ENCODE measurements at regions not wholly inside any gene's neighbourhood (a gene's known extent, or its start where the extent isn't known, plus 50 kb on each side); places are given as distances from the start of the nearest gene placed in this dataset.

DNA sequence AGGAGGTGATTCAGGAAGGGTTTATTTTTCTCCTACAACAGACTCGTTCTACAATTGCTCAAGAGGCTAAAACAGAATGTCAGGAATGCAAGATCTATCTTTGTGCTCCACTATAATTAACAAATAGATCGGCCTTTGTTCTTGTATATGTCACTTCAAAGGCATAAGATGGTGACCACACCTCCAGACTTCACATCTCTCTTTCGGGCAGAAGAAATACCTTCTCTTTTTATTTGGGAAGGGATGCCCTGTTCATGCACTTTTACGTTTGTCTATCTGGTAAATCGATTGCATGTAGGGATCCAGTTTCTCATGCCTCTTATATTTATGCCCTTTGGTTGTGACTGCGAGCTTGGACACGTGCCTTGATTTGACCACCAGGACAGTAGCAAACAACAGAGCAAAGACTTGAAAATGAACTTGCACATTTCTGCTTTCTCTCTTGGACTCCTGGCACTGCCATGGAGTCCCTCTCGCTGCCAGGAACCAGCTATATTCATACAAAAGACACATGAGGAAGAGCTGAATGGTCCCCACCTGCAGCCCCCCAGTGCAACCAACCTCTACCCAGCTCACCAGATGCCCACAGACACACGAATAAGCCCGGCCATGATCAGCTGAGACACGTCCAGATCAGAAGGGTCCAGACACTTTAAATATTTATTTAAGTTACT is 219.8 kb upstream of the STXBP5 start (continued):
- no peak for TF ChIP-seq ZUFSP (CRISPR knock-in tag; IDR thresholded peaks at IDR 0.05; ENCODE audit: borderline replicate concordance)
- TF ChIP-seq, protein P1, sequence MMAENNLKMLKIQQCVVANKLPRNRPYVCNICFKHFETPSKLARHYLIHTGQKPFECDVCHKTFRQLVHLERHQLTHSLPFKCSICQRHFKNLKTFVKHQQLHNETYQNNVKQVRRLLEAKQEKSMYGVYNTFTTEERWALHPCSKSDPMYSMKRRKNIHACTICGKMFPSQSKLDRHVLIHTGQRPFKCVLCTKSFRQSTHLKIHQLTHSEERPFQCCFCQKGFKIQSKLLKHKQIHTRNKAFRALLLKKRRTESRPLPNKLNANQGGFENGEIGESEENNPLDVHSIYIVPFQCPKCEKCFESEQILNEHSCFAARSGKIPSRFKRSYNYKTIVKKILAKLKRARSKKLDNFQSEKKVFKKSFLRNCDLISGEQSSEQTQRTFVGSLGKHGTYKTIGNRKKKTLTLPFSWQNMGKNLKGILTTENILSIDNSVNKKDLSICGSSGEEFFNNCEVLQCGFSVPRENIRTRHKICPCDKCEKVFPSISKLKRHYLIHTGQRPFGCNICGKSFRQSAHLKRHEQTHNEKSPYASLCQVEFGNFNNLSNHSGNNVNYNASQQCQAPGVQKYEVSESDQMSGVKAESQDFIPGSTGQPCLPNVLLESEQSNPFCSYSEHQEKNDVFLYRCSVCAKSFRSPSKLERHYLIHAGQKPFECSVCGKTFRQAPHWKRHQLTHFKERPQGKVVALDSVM (CRISPR knock-in tag; IDR thresholded peaks at IDR 0.05), result no peak
- peak; percentile 35 for TF ChIP-seq RARA (CRISPR knock-in tag; IDR thresholded peaks at IDR 0.05)
- no peak for TF ChIP-seq ZNF562 (CRISPR knock-in tag; IDR thresholded peaks at IDR 0.05; ENCODE audit: borderline replicate concordance)
- TF ChIP-seq ZFP1 (CRISPR knock-in tag; IDR thresholded peaks at IDR 0.05), result no peak
- peak; percentile 68 for TF ChIP-seq SALL1 (CRISPR knock-in tag; IDR thresholded peaks at IDR 0.05)
- TF ChIP-seq YEATS4 (CRISPR knock-in tag; IDR thresholded peaks at IDR 0.05; ENCODE audit: borderline replicate concordance), result peak; percentile 32; the same call in 1 of the 2 replicates
- TF ChIP-seq PRMT3 (CRISPR knock-in tag; IDR thresholded peaks at IDR 0.05; ENCODE audit: borderline replicate concordance, low read depth), result no peak
- TF ChIP-seq ZNF354B (CRISPR knock-in tag; IDR thresholded peaks at IDR 0.05), result no peak
- TF ChIP-seq ELF4 (CRISPR knock-in tag; IDR thresholded peaks at IDR 0.05; ENCODE audit: borderline replicate concordance), result no peak
- TF ChIP-seq, protein P2, sequence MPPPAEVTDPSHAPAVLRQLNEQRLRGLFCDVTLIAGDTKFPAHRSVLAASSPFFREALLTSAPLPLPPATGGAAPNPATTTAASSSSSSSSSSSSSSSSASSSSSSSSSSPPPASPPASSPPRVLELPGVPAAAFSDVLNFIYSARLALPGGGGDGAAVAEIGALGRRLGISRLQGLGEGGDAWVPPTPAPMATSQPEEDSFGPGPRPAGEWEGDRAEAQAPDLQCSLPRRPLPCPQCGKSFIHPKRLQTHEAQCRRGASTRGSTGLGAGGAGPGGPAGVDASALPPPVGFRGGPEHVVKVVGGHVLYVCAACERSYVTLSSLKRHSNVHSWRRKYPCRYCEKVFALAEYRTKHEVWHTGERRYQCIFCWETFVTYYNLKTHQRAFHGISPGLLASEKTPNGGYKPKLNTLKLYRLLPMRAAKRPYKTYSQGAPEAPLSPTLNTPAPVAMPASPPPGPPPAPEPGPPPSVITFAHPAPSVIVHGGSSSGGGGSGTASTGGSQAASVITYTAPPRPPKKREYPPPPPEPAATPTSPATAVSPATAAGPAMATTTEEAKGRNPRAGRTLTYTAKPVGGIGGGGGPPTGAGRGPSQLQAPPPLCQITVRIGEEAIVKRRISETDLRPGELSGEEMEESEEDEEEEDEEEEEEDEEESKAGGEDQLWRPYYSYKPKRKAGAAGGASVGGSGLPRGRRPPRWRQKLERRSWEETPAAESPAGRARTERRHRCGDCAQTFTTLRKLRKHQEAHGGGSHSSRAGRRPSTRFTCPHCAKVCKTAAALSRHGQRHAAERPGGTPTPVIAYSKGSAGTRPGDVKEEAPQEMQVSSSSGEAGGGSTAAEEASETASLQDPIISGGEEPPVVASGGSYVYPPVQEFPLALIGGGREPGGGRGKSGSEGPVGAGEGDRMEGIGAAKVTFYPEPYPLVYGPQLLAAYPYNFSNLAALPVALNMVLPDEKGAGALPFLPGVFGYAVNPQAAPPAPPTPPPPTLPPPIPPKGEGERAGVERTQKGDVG (CRISPR knock-in tag; IDR thresholded peaks at IDR 0.05; ENCODE audit: borderline replicate concordance), result no peak
- peak; percentile 34 for TF ChIP-seq NR2F6 (IDR thresholded peaks at IDR 0.05)
- peak; percentile 31; the same call in 1 of the 2 replicates for TF ChIP-seq NR2F6 (CRISPR knock-in tag; IDR thresholded peaks at IDR 0.05)
- TF ChIP-seq HOXA3 (CRISPR knock-in tag; IDR thresholded peaks at IDR 0.05), result no peak
- TF ChIP-seq CENPT (CRISPR knock-in tag; IDR thresholded peaks at IDR 0.05; ENCODE audit: low read depth), result no peak
- peak; percentile 43; the same call in 1 of the 2 replicates for TF ChIP-seq ZNF331 (CRISPR knock-in tag; IDR thresholded peaks at IDR 0.05)
- no peak; the same call in 1 of the 2 replicates for TF ChIP-seq ZSCAN30 (CRISPR knock-in tag; IDR thresholded peaks at IDR 0.05)
- TF ChIP-seq XRCC5 (optimal IDR thresholded peaks at IDR 0.05; ENCODE audit: low read length), result no peak
- TF ChIP-seq, protein P3, sequence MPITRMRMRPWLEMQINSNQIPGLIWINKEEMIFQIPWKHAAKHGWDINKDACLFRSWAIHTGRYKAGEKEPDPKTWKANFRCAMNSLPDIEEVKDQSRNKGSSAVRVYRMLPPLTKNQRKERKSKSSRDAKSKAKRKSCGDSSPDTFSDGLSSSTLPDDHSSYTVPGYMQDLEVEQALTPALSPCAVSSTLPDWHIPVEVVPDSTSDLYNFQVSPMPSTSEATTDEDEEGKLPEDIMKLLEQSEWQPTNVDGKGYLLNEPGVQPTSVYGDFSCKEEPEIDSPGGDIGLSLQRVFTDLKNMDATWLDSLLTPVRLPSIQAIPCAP (CRISPR knock-in tag; IDR thresholded peaks at IDR 0.05; ENCODE audit: low read depth), result no peak
- TF ChIP-seq MLLT10 (CRISPR knock-in tag; IDR thresholded peaks at IDR 0.05), result no peak
- no peak for TF ChIP-seq LBX2 (CRISPR knock-in tag; IDR thresholded peaks at IDR 0.05; ENCODE audit: borderline replicate concordance)
- TF ChIP-seq TRIM24 (CRISPR knock-in tag; IDR thresholded peaks at IDR 0.05), result no peak
